H1 (cell line): ENCODE measurements at regions not wholly inside any gene's neighbourhood (a gene's known extent, or its start where the extent isn't known, plus 50 kb on each side); places are given as distances from the start of the nearest gene placed in this dataset.

Experiments
- E2F6 ChIP-seq: IDR thresholded peaks from 2 replicates; pipeline ENCODE4 v1.6.1; 2012; ENCODE audit warnings: inconsistent platforms

- no peak for TF ChIP-seq E2F6
Observed at GRCh38 chr3:186465508-186465907, 78.7 kb downstream of the CRYGS start (continued).
